Fibroblast of lung (primary cell): ENCODE measurements at regions not wholly inside any gene's neighbourhood (a gene's known extent, or its start where the extent isn't known, plus 50 kb on each side); places are given as distances from the start of the nearest gene placed in this dataset.

ENCODE experiments used
- DNase-seq, 2 donors: peaks; one replicate each; pipeline versions ENCODE4 v3.0.0 to v3.0.0-alpha.2; 2010; ENCODE audit warnings: low read depth in 2 of 2
- H2AFZ ChIP-seq: 2 replicates; pipeline ENCODE4 v1.5.1; 2012; ENCODE audit warnings: low read length, control low read depth, inconsistent platforms
- H3K27ac ChIP-seq: 2 replicates; pipeline ENCODE4 v1.5.1; 2011; ENCODE audit warnings: low read length, control low read depth; ENCODE audit not compliant: insufficient read depth
- H3K27me3 ChIP-seq: 2 replicates; pipeline ENCODE4 v1.5.1; 2011; ENCODE audit warnings: mild to moderate bottlenecking, low read length; ENCODE audit not compliant: control insufficient read depth, insufficient read depth
- H3K36me3 ChIP-seq: 2 replicates; pipeline ENCODE4 v1.5.1; 2011; ENCODE audit warnings: low read length; ENCODE audit not compliant: control insufficient read depth, insufficient read depth
- H3K4me1 ChIP-seq: 2 replicates; pipeline ENCODE4 v1.5.1; 2011; ENCODE audit warnings: low read length; ENCODE audit not compliant: control insufficient read depth, insufficient read depth; ENCODE audit errors: extremely low read depth
- H3K4me2 ChIP-seq: 2 replicates; pipeline ENCODE4 v1.5.1; 2011; ENCODE audit warnings: low read length, control low read depth; ENCODE audit not compliant: insufficient read depth; ENCODE audit errors: extremely low read depth
- H3K4me3 ChIP-seq, 4 experiments: fragments of 200-600 bp in 1 of 4; sonication (generic) in 1 of 4; replicated peaks in 1 of 4; 2 replicates each; pipeline ENCODE4 v1.5.1; 2011 to 2016; ENCODE audit warnings: low read length in 4 of 4, low read depth in 3 of 4, mild to moderate bottlenecking in 3 of 4, control low read depth in 2 of 4, inconsistent platforms in 1 of 4, mixed read lengths in 1 of 4; ENCODE audit not compliant: insufficient read depth in 1 of 4; ENCODE audit errors: control extremely low read depth in 1 of 4
- H3K79me2 ChIP-seq: 2 replicates; pipeline ENCODE4 v1.5.1; 2012; ENCODE audit warnings: mild to moderate bottlenecking, low read length, inconsistent platforms; ENCODE audit not compliant: control insufficient read depth, insufficient read depth
- H3K9ac ChIP-seq: 2 replicates; pipeline ENCODE4 v1.5.1; 2011; ENCODE audit warnings: mild to moderate bottlenecking, low read length, control low read depth; ENCODE audit not compliant: insufficient read depth
- H3K9me3 ChIP-seq: 2 replicates; pipeline ENCODE4 v1.5.1; 2012; ENCODE audit warnings: low read depth, low read length; ENCODE audit not compliant: control insufficient read depth, insufficient read depth
- H4K20me1 ChIP-seq: 2 replicates; pipeline ENCODE4 v1.5.1; 2011; ENCODE audit warnings: low read length; ENCODE audit not compliant: control insufficient read depth, insufficient read depth; ENCODE audit errors: extremely low read depth
- CTCF ChIP-seq, 2 donors: IDR thresholded peaks in 1 of 2; conservative IDR thresholded peaks in 1 of 2; 1 replicate in 1 of 2; 2 replicates in 1 of 2; pipeline ENCODE4 v1.5.1; 2011 to 2012; ENCODE audit warnings: low read length in 2 of 2, control low read depth in 1 of 2, inconsistent platforms in 1 of 2, low read depth in 1 of 2, mild to moderate bottlenecking in 1 of 2
- EZH2 ChIP-seq: IDR thresholded peaks from 2 replicates; pipeline ENCODE4 v1.5.1; 2012; ENCODE audit warnings: low read length, control low read depth, mild to moderate bottlenecking; ENCODE audit errors: missing control alignments

DNA sequence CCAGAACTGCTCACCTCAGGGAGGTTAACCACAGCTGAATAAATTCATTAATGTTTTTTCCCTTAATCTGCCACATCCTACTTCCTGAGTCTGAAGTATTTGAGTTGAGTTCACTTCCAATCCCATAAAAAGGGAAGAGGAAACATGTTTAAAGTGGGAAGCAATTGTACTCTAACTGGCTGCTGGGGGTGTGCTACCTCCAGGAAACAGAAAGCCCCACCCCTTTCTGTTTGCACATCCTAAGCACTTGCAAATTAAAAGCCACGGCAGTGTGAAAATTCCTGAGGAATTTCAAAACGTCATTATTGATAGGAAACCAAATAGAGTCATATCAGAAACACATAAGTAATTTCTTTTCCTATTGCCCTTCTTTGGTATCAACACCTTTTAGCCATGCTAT is 307.0 kb upstream of the NR5A2 start:
- TF ChIP-seq EZH2 (no peak), CTCF (conservative IDR thresholded peaks at IDR 0.05 in 1 of 2, IDR thresholded peaks at IDR 0.05 in 1 of 2; ENCODE audit: low read depth in 1 of 2, low read length in 2 of 2) (no peak)
- Histone ChIP-seq H3K79me2 (no peaks in the 10 kb centered on the region), H3K27ac (no peak overlapping the region), H3K9me3 (no peaks in the 10 kb centered on the region), H3K4me1 (no peaks in the 10 kb centered on the region), H3K4me3 (no peak overlapping the region), H2AFZ (no peak overlapping the region), H3K36me3 (no peaks in the 10 kb centered on the region), H4K20me1 (no peaks in the 10 kb centered on the region), H3K9ac (no peak overlapping the region), H3K27me3 (peaks cover 5% of the 10 kb centered on the region), H3K4me2 (no peak overlapping the region)
- DNase-seq, result no peak

- H3K79me2 ChIP-seq, result no peaks in the 10 kb centered on the region
- H3K4me2 ChIP-seq, result no peak overlapping the region
- no peak overlapping the region for H3K27ac ChIP-seq
- no peaks in the 10 kb centered on the region for H3K36me3 ChIP-seq
- H3K4me3 ChIP-seq, result no peak overlapping the region
- no peaks in the 10 kb centered on the region for H3K9me3 ChIP-seq
- no peak for TF ChIP-seq EZH2
- no peak for TF ChIP-seq CTCF (conservative IDR thresholded peaks at IDR 0.05 in 1 of 2, IDR thresholded peaks at IDR 0.05 in 1 of 2; ENCODE audit: low read depth in 1 of 2, low read length in 2 of 2)
- no peak for DNase-seq
- no peaks in the 10 kb centered on the region for H3K4me1 ChIP-seq
- H4K20me1 ChIP-seq, result no peaks in the 10 kb centered on the region
- H3K9ac ChIP-seq, result no peak overlapping the region
- peaks cover 5% of the 10 kb centered on the region for H3K27me3 ChIP-seq
- no peak overlapping the region for H2AFZ ChIP-seq
Measured at GRCh38 chr1:199721001-199721400, 306.5 kb upstream of the NR5A2 start.

DNA sequence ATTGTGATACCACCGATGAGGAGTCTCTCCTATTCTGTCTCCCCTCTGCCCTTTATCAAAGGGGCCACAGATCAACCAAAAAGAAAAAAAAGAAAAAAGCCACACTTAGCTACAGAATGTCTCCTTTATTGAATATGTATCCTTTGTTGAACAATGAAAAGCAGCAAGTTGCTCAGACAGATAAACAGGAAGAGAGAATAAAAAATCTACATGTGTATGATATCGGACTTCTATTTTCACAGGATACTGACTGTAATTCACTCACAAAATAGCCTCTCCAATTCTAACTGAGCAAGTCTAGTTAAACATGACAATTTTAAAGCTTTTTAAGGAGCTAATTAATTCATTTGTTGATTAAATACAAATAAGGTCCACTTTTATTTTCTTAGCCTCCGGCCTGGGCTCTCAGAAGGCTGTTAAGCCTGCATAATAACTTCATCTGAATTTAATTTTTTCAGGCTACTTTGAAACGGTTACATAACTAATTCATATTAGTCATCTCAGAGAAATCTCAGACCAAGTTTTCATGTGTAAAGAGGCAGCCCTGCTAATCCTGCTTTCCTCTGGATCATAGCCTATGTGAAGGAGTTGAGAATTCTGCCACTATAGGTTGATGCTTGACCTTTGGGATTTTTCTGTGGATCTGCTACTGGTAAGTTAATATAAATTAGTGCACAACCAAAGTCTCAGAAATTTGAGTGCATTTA is 304.1 kb upstream of the NR5A2 start:
- no peaks in the 10 kb centered on the region for H3K36me3 ChIP-seq
- TF ChIP-seq EZH2 (no peak), CTCF (conservative IDR thresholded peaks at IDR 0.05 in 1 of 2, IDR thresholded peaks at IDR 0.05 in 1 of 2; ENCODE audit: low read depth in 1 of 2, low read length in 2 of 2) (no peak)
- no peak overlapping the region for H3K27ac ChIP-seq
- H3K4me3 ChIP-seq, result no peak overlapping the region
- DNase-seq, result peak; percentile 8 to 38
- H3K9ac ChIP-seq, result no peak overlapping the region
- no peak overlapping the region for H2AFZ ChIP-seq
- H3K4me1 ChIP-seq, result no peaks in the 10 kb centered on the region
- H3K4me2 ChIP-seq, result no peak overlapping the region
- H3K79me2 ChIP-seq, result no peaks in the 10 kb centered on the region
- no peaks in the 10 kb centered on the region for H4K20me1 ChIP-seq
- H3K27me3 ChIP-seq, result no peaks in the 10 kb centered on the region
- no peaks in the 10 kb centered on the region for H3K9me3 ChIP-seq
